T-helper 2 cell treated with Interferon-gamma antibody and Interleukin-4, amounts not matched to agents 5 μg/mL and 100 μg/mL, for 36 hours (primary cell): ENCODE measurements at regions not wholly inside any gene's neighbourhood (a gene's known extent, or its start where the extent isn't known, plus 50 kb on each side); places are given as distances from the start of the nearest gene placed in this dataset.

Experiments
- DNase-seq: peaks from one replicate; pipeline ENCODE4 v3.0.0; 2021; ENCODE audit warnings: low spot score
- H3K27ac Mint-ChIP-seq: one replicate; pipeline ENCODE4 v1.8.0; 2021; ENCODE audit warnings: mild to moderate bottlenecking, mixed read lengths
- H3K27me3 Mint-ChIP-seq: one replicate; pipeline ENCODE4 v1.8.0; 2021; ENCODE audit warnings: low read depth, mixed read lengths
- H3K36me3 Mint-ChIP-seq: one replicate; pipeline ENCODE4 v1.8.0; 2021; ENCODE audit warnings: low read depth, mixed read lengths
- H3K4me1 Mint-ChIP-seq: one replicate; pipeline ENCODE4 v1.8.0; 2021; ENCODE audit warnings: low read depth, mixed read lengths
- H3K4me3 Mint-ChIP-seq: one replicate; pipeline ENCODE4 v1.8.0; 2022; ENCODE audit warnings: mild to moderate bottlenecking, moderate library complexity, mixed read lengths
- H3K9me3 Mint-ChIP-seq: one replicate; pipeline ENCODE4 v1.8.0; 2021; ENCODE audit warnings: mixed read lengths

DNA sequence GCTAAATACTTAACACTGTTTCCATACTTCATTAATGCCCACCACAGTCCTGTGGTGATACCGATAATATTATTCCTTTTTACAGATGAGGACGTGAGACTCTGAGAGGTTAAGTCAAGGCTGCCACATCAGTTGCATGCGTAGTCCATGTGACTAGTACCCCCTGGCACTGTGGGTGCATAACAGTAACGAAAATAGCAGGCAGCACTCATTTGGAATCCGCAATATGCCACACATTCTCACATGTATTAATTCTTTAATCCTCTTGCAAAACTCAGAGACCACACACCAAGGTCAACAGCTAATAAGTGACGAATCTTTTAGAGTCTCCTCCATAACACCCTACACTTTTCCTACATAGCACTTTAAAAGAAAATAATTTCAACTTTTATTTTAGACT, 99.5 kb upstream of the HABP2 start:
- Mint-ChIP-seq H3K9me3 (no peaks in the 10 kb centered on the region), H3K36me3 (no peaks in the 10 kb centered on the region), H3K27me3 (no peaks in the 10 kb centered on the region), H3K4me1 (no peaks in the 10 kb centered on the region), H3K4me3 (no peak overlapping the region), H3K27ac (no peak overlapping the region)
- no peak for DNase-seq

DNA sequence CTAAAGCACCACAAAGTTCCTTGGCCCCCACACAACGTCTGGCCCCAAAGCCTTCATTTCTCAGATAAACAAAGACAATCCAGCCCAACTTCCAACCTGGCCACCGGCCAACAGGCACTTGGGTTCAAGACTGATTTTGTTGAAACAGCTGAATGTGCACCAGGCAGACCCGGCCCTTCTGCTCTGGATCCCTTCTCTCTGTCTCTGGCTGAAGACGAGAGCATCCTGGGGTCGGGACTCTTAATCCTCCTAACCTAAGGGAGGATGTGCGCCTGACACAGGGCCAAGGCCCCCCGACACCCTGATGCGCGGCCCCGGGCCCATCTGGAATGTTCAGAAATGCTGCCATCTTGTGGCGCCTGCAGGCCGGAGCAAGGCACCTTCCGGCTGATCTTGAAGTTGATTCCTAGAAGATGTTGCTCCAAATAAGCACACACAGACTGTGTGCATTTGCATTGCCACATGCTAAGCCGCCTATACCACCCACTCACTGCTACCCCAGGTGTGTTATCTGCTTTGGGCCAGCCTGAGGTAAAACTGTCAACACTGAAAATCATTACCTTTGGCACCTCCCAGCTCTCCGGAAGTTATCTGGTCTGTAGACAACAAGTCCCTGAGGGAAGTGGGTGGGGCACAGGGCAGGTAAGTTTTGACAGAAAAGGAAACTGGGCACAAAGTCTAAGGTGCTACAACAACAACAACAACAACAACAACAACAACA, 98.4 kb upstream of the HABP2 start:
- Mint-ChIP-seq H3K9me3 (no peaks in the 10 kb centered on the region), H3K4me1 (no peaks in the 10 kb centered on the region), H3K27me3 (no peaks in the 10 kb centered on the region), H3K4me3 (no peak overlapping the region), H3K36me3 (no peaks in the 10 kb centered on the region), H3K27ac (no peak overlapping the region)
- peak; percentile 6 for DNase-seq

GRCh38 chr10:113455947-113456346, 96.9 kb upstream of the HABP2 start:
- Mint-ChIP-seq H3K27me3 (no peaks in the 10 kb centered on the region), H3K36me3 (no peaks in the 10 kb centered on the region), H3K27ac (no peak overlapping the region), H3K9me3 (no peaks in the 10 kb centered on the region), H3K4me1 (no peaks in the 10 kb centered on the region), H3K4me3 (no peak overlapping the region)
- no peak for DNase-seq

- no peaks in the 10 kb centered on the region for H3K9me3 Mint-ChIP-seq
- no peaks in the 10 kb centered on the region for H3K4me1 Mint-ChIP-seq
- no peaks in the 10 kb centered on the region for H3K36me3 Mint-ChIP-seq
- no peak for DNase-seq
- no peak overlapping the region for H3K4me3 Mint-ChIP-seq
- no peaks in the 10 kb centered on the region for H3K27me3 Mint-ChIP-seq
- H3K27ac Mint-ChIP-seq = no peak overlapping the region
These were observed 96.1 kb upstream of the HABP2 start for GRCh38 chr10:113456741-113457140.

GRCh38 chr10:113457408-113457807, 95.4 kb upstream of the HABP2 start:
- H3K9me3 Mint-ChIP-seq = no peaks in the 10 kb centered on the region
- no peaks in the 10 kb centered on the region for H3K36me3 Mint-ChIP-seq
- no peak overlapping the region for H3K4me3 Mint-ChIP-seq
- no peaks in the 10 kb centered on the region for H3K4me1 Mint-ChIP-seq
- no peak overlapping the region for H3K27ac Mint-ChIP-seq
- no peaks in the 10 kb centered on the region for H3K27me3 Mint-ChIP-seq
- no peak for DNase-seq

DNA sequence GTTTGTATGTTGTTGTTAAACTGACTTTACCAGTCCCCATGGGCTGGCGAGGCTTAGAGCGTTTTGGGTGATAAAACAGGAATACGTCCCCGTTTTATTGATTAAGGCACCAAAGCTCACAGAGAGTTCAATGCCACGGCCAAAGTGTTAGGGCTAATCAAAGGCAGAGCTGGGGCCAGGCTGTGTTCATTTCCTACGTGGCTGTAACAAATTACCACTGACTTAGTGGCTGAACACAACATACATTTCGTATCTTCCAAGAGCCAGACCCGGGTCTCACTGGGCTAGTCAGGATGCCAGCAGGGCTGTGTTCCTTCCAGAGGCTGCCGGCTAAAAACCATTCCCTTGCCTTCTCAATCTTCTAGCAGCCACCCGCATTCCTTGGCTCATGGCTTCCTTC, 94.4 kb upstream of the HABP2 start:
- DNase-seq = no peak
- Mint-ChIP-seq H3K9me3 (no peaks in the 10 kb centered on the region), H3K27me3 (peaks cover 3% of the 10 kb centered on the region), H3K4me1 (no peaks in the 10 kb centered on the region), H3K4me3 (no peak overlapping the region), H3K36me3 (no peaks in the 10 kb centered on the region), H3K27ac (no peak overlapping the region)

GRCh38 chr10:113458944-113459343, 93.9 kb upstream of the HABP2 start:
- no peak overlapping the region for H3K27ac Mint-ChIP-seq

GRCh38 chr10:113459626-113460280, 93.1 kb upstream of the HABP2 start:
- DNase-seq = no peak
- H3K36me3 Mint-ChIP-seq = no peaks in the 10 kb centered on the region
- H3K4me1 Mint-ChIP-seq = no peaks in the 10 kb centered on the region
- H3K9me3 Mint-ChIP-seq = no peaks in the 10 kb centered on the region
- H3K27ac Mint-ChIP-seq = no peak overlapping the region
- H3K4me3 Mint-ChIP-seq = no peak overlapping the region
- H3K27me3 Mint-ChIP-seq = peaks cover 9% of the 10 kb centered on the region

More at GRCh38 chr10:113458944-113459343, 93.9 kb upstream of the HABP2 start:
- H3K4me3 Mint-ChIP-seq = no peak overlapping the region
- H3K27me3 Mint-ChIP-seq = peaks cover 5% of the 10 kb centered on the region
- H3K4me1 Mint-ChIP-seq = no peaks in the 10 kb centered on the region
- no peak for DNase-seq
- H3K36me3 Mint-ChIP-seq = no peaks in the 10 kb centered on the region
- no peaks in the 10 kb centered on the region for H3K9me3 Mint-ChIP-seq

- no peaks in the 10 kb centered on the region for H3K36me3 Mint-ChIP-seq
- no peaks in the 10 kb centered on the region for H3K4me1 Mint-ChIP-seq
- H3K9me3 Mint-ChIP-seq = no peaks in the 10 kb centered on the region
- DNase-seq = no peak
- H3K27ac Mint-ChIP-seq = no peak overlapping the region
- H3K27me3 Mint-ChIP-seq = peaks cover 9% of the 10 kb centered on the region
- H3K4me3 Mint-ChIP-seq = no peak overlapping the region
These were observed 89.8 kb upstream of the HABP2 start for GRCh38 chr10:113463083-113463482.

DNA sequence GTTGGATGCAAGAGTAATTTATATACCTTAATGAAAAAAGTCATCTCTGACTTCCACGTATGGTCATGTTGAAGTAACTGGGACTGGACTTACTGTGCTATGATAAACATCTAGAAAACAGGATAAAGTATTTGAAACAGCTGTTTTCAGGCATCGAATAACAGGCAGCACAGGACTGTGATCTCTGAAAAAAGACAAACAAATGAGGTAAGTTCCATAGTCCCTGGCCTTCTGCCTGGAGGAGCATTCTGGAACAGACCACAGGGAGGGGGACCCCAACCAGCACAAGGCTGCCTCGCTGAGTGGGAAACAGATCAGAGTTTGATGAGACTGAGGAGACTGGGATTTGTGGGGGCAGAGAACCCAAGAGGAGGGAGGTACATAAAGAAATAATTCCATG, 89.1 kb upstream of the HABP2 start:
- no peak overlapping the region for H3K4me3 Mint-ChIP-seq
- peaks cover 9% of the 10 kb centered on the region for H3K27me3 Mint-ChIP-seq
- no peaks in the 10 kb centered on the region for H3K4me1 Mint-ChIP-seq
- no peak for DNase-seq
- no peak overlapping the region for H3K27ac Mint-ChIP-seq
- H3K9me3 Mint-ChIP-seq = no peaks in the 10 kb centered on the region
- no peaks in the 10 kb centered on the region for H3K36me3 Mint-ChIP-seq

- no peaks in the 10 kb centered on the region for H3K36me3 Mint-ChIP-seq
- no peaks in the 10 kb centered on the region for H3K27me3 Mint-ChIP-seq
- H3K4me3 Mint-ChIP-seq = no peak overlapping the region
- H3K27ac Mint-ChIP-seq = no peak overlapping the region
- no peak for DNase-seq
- no peaks in the 10 kb centered on the region for H3K4me1 Mint-ChIP-seq
- H3K9me3 Mint-ChIP-seq = no peaks in the 10 kb centered on the region
These were observed 83.1 kb upstream of the HABP2 start for GRCh38 chr10:113469796-113470195.

DNA sequence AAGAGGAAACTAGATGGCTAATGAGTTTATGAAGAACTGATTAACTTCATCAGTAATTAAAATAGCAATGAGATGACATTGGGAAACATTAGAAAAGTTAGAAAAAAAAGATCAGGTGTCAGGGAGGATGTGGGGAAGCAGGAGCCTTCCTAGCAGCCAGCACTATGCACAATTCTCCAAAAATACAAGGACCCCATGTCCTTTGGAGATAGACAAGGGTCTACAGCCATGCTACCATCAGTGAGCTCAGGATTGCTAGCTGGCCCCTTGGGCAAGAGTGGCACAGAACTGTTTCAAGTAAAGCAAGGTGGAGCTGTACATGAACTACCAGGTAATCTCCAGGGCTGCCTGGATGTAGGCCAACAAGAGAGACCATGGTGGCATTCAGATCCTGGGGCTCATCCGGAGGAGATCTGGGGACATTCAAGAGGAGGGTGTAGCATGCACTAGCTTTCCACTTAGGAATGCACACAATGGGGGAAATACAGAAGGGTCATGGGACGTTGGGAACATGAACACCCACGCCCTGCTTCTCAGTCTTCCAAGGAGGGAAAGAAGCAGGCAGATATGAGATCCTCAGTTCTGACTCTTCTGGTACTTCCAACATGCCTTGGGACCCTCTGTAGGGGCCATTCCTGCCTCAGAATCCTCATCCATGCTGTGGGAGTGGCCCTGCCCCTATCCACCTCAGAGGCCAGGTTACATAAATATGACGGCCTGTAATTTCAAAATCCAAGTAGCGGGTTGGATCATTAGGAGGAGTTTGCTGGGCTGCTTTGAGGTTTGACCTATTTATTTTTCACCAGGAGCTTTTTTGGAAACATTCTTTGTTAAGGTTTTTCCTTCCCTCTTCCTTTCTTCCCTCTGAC, 82.2 kb upstream of the HABP2 start:
- no peak overlapping the region for H3K27ac Mint-ChIP-seq
- DNase-seq = no peak
- no peak overlapping the region for H3K4me3 Mint-ChIP-seq
- H3K27me3 Mint-ChIP-seq = peaks cover 3% of the 10 kb centered on the region
- H3K4me1 Mint-ChIP-seq = no peaks in the 10 kb centered on the region
- H3K36me3 Mint-ChIP-seq = no peaks in the 10 kb centered on the region
- no peaks in the 10 kb centered on the region for H3K9me3 Mint-ChIP-seq

- Mint-ChIP-seq H3K4me1 (no peaks in the 10 kb centered on the region), H3K27ac (no peak overlapping the region), H3K9me3 (no peaks in the 10 kb centered on the region), H3K27me3 (peaks cover 3% of the 10 kb centered on the region), H3K36me3 (no peaks in the 10 kb centered on the region), H3K4me3 (no peak overlapping the region)
- DNase-seq = no peak
These were observed 81.4 kb upstream of the HABP2 start for GRCh38 chr10:113471241-113471996.
